Neural progenitor cell (in vitro differentiated cells): ENCODE measurements at regions not wholly inside any gene's neighbourhood (a gene's known extent, or its start where the extent isn't known, plus 50 kb on each side); places are given as distances from the start of the nearest gene placed in this dataset.

ENCODE experiments used
- EZH2 ChIP-seq: fragments of 200-600 bp; sonication (generic); IDR thresholded peaks from 2 replicates; pipeline ENCODE4 v1.6.1; 2017; ENCODE audit warnings: antibody characterized with exemption, mild to moderate bottlenecking, moderate library complexity
- TF ChIP-seq, protein P1 (sequence below): fragments of 200-600 bp; sonication (generic); IDR thresholded peaks from 2 replicates; pipeline ENCODE4 v1.5.1; 2017; ENCODE audit warnings: antibody characterized with exemption, mild to moderate bottlenecking

DNA sequence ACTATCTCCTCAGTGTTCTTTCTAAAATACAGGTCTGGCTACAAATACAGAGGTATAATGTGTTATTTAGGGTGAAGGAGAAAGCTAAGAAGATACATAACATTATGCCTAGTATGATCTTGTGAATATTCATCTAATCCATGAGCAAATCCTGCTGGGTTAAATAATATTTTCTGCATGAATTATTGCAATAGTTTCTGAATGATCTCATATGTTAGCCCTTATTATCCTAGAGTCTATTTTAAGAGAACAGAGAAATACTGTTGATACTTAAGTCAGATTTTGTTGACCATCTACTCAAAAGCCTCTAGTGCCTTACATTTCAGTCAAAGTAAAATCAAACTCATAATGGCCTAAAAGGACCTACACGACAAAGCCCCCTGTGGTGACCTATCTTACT, 382.3 kb downstream of the FIGN start:
- TF ChIP-seq, protein P1, sequence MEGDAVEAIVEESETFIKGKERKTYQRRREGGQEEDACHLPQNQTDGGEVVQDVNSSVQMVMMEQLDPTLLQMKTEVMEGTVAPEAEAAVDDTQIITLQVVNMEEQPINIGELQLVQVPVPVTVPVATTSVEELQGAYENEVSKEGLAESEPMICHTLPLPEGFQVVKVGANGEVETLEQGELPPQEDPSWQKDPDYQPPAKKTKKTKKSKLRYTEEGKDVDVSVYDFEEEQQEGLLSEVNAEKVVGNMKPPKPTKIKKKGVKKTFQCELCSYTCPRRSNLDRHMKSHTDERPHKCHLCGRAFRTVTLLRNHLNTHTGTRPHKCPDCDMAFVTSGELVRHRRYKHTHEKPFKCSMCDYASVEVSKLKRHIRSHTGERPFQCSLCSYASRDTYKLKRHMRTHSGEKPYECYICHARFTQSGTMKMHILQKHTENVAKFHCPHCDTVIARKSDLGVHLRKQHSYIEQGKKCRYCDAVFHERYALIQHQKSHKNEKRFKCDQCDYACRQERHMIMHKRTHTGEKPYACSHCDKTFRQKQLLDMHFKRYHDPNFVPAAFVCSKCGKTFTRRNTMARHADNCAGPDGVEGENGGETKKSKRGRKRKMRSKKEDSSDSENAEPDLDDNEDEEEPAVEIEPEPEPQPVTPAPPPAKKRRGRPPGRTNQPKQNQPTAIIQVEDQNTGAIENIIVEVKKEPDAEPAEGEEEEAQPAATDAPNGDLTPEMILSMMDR, result no peak
- TF ChIP-seq EZH2, result no peak
